Panc1 (cell line): ENCODE measurements at regions not wholly inside any gene's neighbourhood (a gene's known extent, or its start where the extent isn't known, plus 50 kb on each side); places are given as distances from the start of the nearest gene placed in this dataset.
"Not testable (repeated sequence)": the region's sequence is repeated elsewhere in the genome, so short reads cannot be mapped to it uniquely, and the experiment has no call there.

Experiments used
- POLR2AphosphoS5 ChIP-seq: IDR thresholded peaks from 2 replicates; pipeline ENCODE4 v1.6.1; 2012; ENCODE audit warnings: mild to moderate bottlenecking, low read depth, low read length, moderate library complexity
- SIN3A ChIP-seq: IDR thresholded peaks from 2 replicates; pipeline ENCODE4 v1.6.1; 2012; ENCODE audit warnings: low read depth, mild to moderate bottlenecking, low read length, moderate library complexity, borderline replicate concordance; ENCODE audit not compliant: insufficient read depth
- TF ChIP-seq, protein P1 (sequence below): fragments of 450-650 bp; IDR thresholded peaks from 2 replicates; pipeline ENCODE4 v1.5.1; 2017; ENCODE audit warnings: mild to moderate bottlenecking
- TF ChIP-seq, protein P2 (sequence below), 2 experiments: IDR thresholded peaks; 2 replicates each; pipeline ENCODE4 v1.6.1; 2011 to 2012; ENCODE audit warnings: low read depth in 2 of 2, control low read depth in 1 of 2, low read length in 1 of 2, mild to moderate bottlenecking in 1 of 2, moderate library complexity in 1 of 2; ENCODE audit not compliant: insufficient read depth in 1 of 2

- TF ChIP-seq, protein P1, sequence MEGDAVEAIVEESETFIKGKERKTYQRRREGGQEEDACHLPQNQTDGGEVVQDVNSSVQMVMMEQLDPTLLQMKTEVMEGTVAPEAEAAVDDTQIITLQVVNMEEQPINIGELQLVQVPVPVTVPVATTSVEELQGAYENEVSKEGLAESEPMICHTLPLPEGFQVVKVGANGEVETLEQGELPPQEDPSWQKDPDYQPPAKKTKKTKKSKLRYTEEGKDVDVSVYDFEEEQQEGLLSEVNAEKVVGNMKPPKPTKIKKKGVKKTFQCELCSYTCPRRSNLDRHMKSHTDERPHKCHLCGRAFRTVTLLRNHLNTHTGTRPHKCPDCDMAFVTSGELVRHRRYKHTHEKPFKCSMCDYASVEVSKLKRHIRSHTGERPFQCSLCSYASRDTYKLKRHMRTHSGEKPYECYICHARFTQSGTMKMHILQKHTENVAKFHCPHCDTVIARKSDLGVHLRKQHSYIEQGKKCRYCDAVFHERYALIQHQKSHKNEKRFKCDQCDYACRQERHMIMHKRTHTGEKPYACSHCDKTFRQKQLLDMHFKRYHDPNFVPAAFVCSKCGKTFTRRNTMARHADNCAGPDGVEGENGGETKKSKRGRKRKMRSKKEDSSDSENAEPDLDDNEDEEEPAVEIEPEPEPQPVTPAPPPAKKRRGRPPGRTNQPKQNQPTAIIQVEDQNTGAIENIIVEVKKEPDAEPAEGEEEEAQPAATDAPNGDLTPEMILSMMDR: not testable (repeated sequence)
- TF ChIP-seq POLR2AphosphoS5, SIN3A: not testable (repeated sequence)
- TF ChIP-seq, protein P2, sequence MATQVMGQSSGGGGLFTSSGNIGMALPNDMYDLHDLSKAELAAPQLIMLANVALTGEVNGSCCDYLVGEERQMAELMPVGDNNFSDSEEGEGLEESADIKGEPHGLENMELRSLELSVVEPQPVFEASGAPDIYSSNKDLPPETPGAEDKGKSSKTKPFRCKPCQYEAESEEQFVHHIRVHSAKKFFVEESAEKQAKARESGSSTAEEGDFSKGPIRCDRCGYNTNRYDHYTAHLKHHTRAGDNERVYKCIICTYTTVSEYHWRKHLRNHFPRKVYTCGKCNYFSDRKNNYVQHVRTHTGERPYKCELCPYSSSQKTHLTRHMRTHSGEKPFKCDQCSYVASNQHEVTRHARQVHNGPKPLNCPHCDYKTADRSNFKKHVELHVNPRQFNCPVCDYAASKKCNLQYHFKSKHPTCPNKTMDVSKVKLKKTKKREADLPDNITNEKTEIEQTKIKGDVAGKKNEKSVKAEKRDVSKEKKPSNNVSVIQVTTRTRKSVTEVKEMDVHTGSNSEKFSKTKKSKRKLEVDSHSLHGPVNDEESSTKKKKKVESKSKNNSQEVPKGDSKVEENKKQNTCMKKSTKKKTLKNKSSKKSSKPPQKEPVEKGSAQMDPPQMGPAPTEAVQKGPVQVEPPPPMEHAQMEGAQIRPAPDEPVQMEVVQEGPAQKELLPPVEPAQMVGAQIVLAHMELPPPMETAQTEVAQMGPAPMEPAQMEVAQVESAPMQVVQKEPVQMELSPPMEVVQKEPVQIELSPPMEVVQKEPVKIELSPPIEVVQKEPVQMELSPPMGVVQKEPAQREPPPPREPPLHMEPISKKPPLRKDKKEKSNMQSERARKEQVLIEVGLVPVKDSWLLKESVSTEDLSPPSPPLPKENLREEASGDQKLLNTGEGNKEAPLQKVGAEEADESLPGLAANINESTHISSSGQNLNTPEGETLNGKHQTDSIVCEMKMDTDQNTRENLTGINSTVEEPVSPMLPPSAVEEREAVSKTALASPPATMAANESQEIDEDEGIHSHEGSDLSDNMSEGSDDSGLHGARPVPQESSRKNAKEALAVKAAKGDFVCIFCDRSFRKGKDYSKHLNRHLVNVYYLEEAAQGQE (IDR thresholded peaks at IDR 0.05; ENCODE audit: insufficient read depth in 1 of 2, low read depth in 2 of 2, low read length in 1 of 2): not testable (repeated sequence)
Measured at GRCh38 chr13:80871971-80872370, 531.0 kb upstream of the SPRY2 start.
